Keratinocyte (primary cell): ENCODE measurements at regions not wholly inside any gene's neighbourhood (a gene's known extent, or its start where the extent isn't known, plus 50 kb on each side); places are given as distances from the start of the nearest gene placed in this dataset.

Experiments
- DNase-seq: peaks from one replicate; pipeline ENCODE4 v3.0.0-alpha.2; 2011; ENCODE audit warnings: low read depth, missing footprints, low spot score
- FAIRE-seq: peaks from 2 replicates; lab custom pipeline; 2011; peaks lifted over from hg19 to GRCh38; lab: Jason Lieb, UNC
- H2AFZ ChIP-seq: 2 replicates; pipeline ENCODE4 v1.6.0; 2012; ENCODE audit warnings: low read length, control low read depth, inconsistent platforms; ENCODE audit not compliant: control insufficient read depth
- H3K27ac ChIP-seq: 2 replicates; pipeline ENCODE4 v1.5.1; 2011; ENCODE audit warnings: low read length; ENCODE audit not compliant: control insufficient read depth, insufficient read depth
- H3K27me3 ChIP-seq: 3 replicates; pipeline ENCODE4 v1.6.0; 2011; ENCODE audit warnings: low read length; ENCODE audit not compliant: control insufficient read depth, insufficient read depth; ENCODE audit errors: extremely low read depth
- H3K36me3 ChIP-seq, 2 experiments: 2 replicates in 1 of 2; 3 replicates in 1 of 2; pipeline ENCODE4 v1.5.1; 2011; ENCODE audit warnings: low read length in 2 of 2, mild to moderate bottlenecking in 1 of 2; ENCODE audit not compliant: control insufficient read depth in 2 of 2, insufficient read depth in 2 of 2; ENCODE audit errors: extremely low read depth in 1 of 2
- H3K4me1 ChIP-seq: 3 replicates; pipeline ENCODE4 v1.5.1; 2011; ENCODE audit warnings: low read length; ENCODE audit not compliant: control insufficient read depth, insufficient read depth; ENCODE audit errors: extremely low read depth
- H3K4me2 ChIP-seq: 3 replicates; pipeline ENCODE4 v1.6.0; 2011; ENCODE audit warnings: low read depth, low read length; ENCODE audit not compliant: control insufficient read depth, insufficient read depth; ENCODE audit errors: extremely low read depth
- H3K4me3 ChIP-seq, 3 experiments: fragments of 200-600 bp in 1 of 3; sonication (generic) in 1 of 3; 2 replicates in 2 of 3; 3 replicates in 1 of 3; pipeline ENCODE4 v1.5.1; 2011 to 2016; ENCODE audit warnings: low read length in 3 of 3, mild to moderate bottlenecking in 3 of 3, control low read depth in 2 of 3, inconsistent platforms in 1 of 3, low read depth in 1 of 3, mixed read lengths in 1 of 3, mixed run types in 1 of 3, moderate library complexity in 1 of 3; ENCODE audit not compliant: control insufficient read depth in 2 of 3, insufficient read depth in 2 of 3; ENCODE audit errors: extremely low read depth in 1 of 3
- H3K79me2 ChIP-seq: 2 replicates; pipeline ENCODE4 v1.6.0; 2012; ENCODE audit warnings: low read length; ENCODE audit not compliant: control insufficient read depth, insufficient read depth
- H3K9ac ChIP-seq: 3 replicates; pipeline ENCODE4 v1.6.0; 2011; ENCODE audit warnings: low read length; ENCODE audit not compliant: control insufficient read depth, insufficient read depth; ENCODE audit errors: extremely low read depth
- H3K9me1 ChIP-seq: 3 replicates; pipeline ENCODE4 v1.6.0; 2011; ENCODE audit warnings: low read length; ENCODE audit not compliant: control insufficient read depth, insufficient read depth; ENCODE audit errors: extremely low read depth
- H3K9me3 ChIP-seq: 2 replicates; pipeline ENCODE4 v1.5.1; 2012; ENCODE audit warnings: low read depth, low read length; ENCODE audit not compliant: control insufficient read depth
- H4K20me1 ChIP-seq: 3 replicates; pipeline ENCODE4 v1.6.0; 2011; ENCODE audit warnings: low read length; ENCODE audit not compliant: control insufficient read depth, insufficient read depth; ENCODE audit errors: extremely low read depth
- CTCF ChIP-seq, 3 experiments: IDR thresholded peaks in 1 of 3; conservative IDR thresholded peaks in 1 of 3; optimal IDR thresholded peaks in 1 of 3; 2 replicates in 2 of 3; 3 replicates in 1 of 3; pipeline versions ENCODE3 to v1.5.1; 2011; ENCODE audit warnings: low read length in 3 of 3, mild to moderate bottlenecking in 3 of 3, moderate library complexity in 2 of 3, control low read depth in 1 of 3, inconsistent platforms in 1 of 3; ENCODE audit not compliant: insufficient read depth in 2 of 3; ENCODE audit errors: extremely low read depth in 1 of 3
- EZH2 ChIP-seq: IDR thresholded peaks from one replicate; pipeline ENCODE4 v1.6.1; 2012; ENCODE audit warnings: inconsistent platforms, mild to moderate bottlenecking, low read length, moderate library complexity
- dilution Hi-C: fragments of 300-500 bp; cut with MboI; formaldehyde crosslinking; loops from one replicate; pipeline ENCODE4 v1.7.0; 2020; ENCODE audit warnings: low sequenced_read_pairs; ENCODE audit not compliant: extremely low pct_ligation_motif_present

DNA sequence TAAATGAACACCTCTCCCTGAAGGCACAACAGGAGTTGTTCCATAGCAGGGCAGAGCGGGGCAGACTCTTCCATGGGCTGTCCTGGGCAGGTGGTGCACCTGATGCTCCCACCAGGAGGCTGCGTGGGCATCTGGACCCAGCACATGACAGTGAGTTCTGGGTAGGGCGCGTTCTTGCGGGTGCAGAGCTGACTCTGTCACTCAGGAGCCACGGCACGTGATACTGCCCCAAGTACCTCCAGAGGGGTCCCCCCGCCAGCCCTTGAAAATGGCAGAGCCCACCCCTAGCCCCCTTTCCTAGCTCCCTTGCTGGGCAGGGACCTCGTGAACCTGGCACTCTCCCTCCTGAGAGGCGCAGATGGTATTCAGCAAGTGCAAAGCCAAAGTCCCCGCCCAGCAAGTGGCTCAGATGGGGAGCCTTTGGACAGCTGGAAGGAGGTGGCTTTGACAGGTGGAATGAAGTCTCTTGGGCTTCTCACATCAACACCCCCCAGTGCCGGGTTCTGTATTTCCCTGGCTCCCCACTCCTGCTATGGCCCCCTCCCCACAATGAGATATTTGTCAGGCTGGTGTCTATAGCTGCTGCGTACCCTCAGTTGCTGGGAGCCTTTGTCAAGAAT is 172.1 kb downstream of the TBC1D2B start:
- H3K27ac ChIP-seq = no peak overlapping the region
- H3K79me2 ChIP-seq = no peaks in the 10 kb centered on the region
- no peaks in the 10 kb centered on the region for H3K36me3 ChIP-seq
- DNase-seq (no peak), FAIRE-seq (no peak)
- H2AFZ ChIP-seq = no peak overlapping the region
- H3K4me1 ChIP-seq = no peaks in the 10 kb centered on the region
- dilution Hi-C loops = no loop called here
- no peaks in the 10 kb centered on the region for H3K9me3 ChIP-seq
- no peaks in the 10 kb centered on the region for H3K9me1 ChIP-seq
- no peaks in the 10 kb centered on the region for H4K20me1 ChIP-seq
- no peak overlapping the region for H3K4me3 ChIP-seq
- TF ChIP-seq CTCF (optimal IDR thresholded peaks at IDR 0.05 in 1 of 3, IDR thresholded peaks at IDR 0.05 in 1 of 3, conservative IDR thresholded peaks at IDR 0.05 in 1 of 3; ENCODE audit: extremely low read depth in 1 of 3, insufficient read depth in 2 of 3, low read length in 3 of 3) (no peak), EZH2 (no peak)
- H3K4me2 ChIP-seq = no peak overlapping the region
- no peak overlapping the region for H3K9ac ChIP-seq
- H3K27me3 ChIP-seq = peaks cover 9% of the 10 kb centered on the region

GRCh38 chr15:77904901-77905300 is 172.6 kb downstream of the TBC1D2B start:
- FAIRE-seq = no peak

More at GRCh38 chr15:77904901-77905300, 172.6 kb downstream of the TBC1D2B start:
- H3K4me3 ChIP-seq = no peak overlapping the region
- no peaks in the 10 kb centered on the region for H3K9me1 ChIP-seq
- H3K4me2 ChIP-seq = no peak overlapping the region
- dilution Hi-C loops = no loop called here
- no peaks in the 10 kb centered on the region for H3K9me3 ChIP-seq
- H4K20me1 ChIP-seq = no peaks in the 10 kb centered on the region
- no peak overlapping the region for H3K9ac ChIP-seq
- peaks cover 9% of the 10 kb centered on the region for H3K27me3 ChIP-seq
- H3K27ac ChIP-seq = no peak overlapping the region
- DNase-seq = no peak
- H2AFZ ChIP-seq = no peak overlapping the region
- H3K79me2 ChIP-seq = no peaks in the 10 kb centered on the region
- TF ChIP-seq CTCF (optimal IDR thresholded peaks at IDR 0.05 in 1 of 3, IDR thresholded peaks at IDR 0.05 in 1 of 3, conservative IDR thresholded peaks at IDR 0.05 in 1 of 3; ENCODE audit: extremely low read depth in 1 of 3, insufficient read depth in 2 of 3, low read length in 3 of 3) (no peak), EZH2 (no peak)
- no peaks in the 10 kb centered on the region for H3K4me1 ChIP-seq
- no peaks in the 10 kb centered on the region for H3K36me3 ChIP-seq
